Stimulated activated CD4-positive, alpha-beta T cell treated with anti-CD3 and anti-CD28 coated beads, TNF-alpha, amount 100 ng/mL, for 1 hour (primary cell): ENCODE measurements at regions not wholly inside any gene's neighbourhood (a gene's known extent, or its start where the extent isn't known, plus 50 kb on each side); places are given as distances from the start of the nearest gene placed in this dataset.
"Not testable (repeated sequence)": the region's sequence is repeated elsewhere in the genome, so short reads cannot be mapped to it uniquely, and the experiment has no call there.

Source experiments
- DNase-seq, 3 donors: peaks; one replicate each; pipeline ENCODE4 v3.0.0-alpha.2; 2020; ENCODE audit warnings: low read depth in 3 of 3, low spot score in 1 of 3

DNA sequence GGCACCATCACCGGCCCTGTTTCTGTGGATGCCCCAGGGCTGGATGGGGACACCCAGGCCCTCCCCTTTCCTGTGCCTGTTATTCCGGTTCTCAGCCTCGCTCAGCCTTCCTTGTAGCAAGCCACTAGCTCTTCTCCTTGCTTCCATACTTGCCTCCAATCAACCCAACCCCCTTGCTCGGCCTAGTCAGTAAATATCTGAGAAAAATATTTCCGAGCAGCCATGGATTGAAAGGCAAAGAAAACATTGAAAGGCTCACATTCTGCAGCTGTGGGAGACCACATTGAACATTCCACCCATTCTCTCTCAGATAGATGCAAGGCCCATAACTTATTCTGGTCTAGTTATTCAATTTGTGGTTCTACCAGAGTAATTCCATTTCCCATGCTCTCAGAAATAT is 114.9 kb downstream of the SPP2 start:
- DNase-seq: no peak

DNA sequence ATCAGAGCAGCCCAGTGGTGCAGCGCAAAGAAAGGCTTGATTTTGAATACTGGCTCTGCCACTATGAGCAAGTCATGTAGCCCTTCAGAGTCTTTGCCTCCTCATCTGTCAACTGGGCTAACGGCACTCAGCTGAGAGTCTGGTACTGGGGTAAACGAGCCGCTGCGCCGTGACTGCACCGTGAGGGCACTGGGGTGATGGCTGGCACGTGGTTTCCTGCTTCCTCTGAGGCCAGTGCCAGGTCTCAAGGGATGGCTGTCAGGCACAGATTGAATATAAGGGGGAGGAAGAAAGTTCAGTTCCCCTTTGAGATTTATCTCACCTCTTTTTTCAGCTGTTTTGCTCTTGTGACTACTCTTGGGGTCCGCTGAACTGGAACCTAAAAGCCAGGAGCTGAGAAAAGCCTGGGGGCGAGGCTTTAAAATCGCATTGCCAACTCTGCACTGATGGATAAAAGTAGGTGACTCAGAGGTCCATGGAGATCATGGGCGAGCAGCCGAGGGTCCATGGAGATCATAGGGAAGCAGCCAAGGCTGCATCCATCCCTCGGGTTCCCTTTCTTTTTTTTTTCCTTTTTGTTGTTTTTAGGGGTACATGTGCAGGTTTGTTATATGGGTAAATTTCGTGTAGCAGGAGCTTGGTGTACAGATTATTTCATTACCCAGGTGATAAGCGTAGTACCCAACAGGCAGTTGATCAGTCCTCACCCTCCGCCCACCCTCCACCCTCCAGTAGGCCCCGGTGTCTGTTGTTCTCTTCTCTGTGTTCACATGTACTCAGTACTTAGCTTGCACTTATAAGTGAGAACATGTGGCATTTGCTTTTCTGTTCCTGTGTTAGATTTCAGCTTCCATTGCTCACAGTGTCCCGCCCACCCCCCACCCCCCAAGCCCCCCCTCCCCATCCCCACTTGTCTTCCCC is 114.3 kb downstream of the SPP2 start:
- DNase-seq: peak in 1 of 3 donors; percentile 21

DNA sequence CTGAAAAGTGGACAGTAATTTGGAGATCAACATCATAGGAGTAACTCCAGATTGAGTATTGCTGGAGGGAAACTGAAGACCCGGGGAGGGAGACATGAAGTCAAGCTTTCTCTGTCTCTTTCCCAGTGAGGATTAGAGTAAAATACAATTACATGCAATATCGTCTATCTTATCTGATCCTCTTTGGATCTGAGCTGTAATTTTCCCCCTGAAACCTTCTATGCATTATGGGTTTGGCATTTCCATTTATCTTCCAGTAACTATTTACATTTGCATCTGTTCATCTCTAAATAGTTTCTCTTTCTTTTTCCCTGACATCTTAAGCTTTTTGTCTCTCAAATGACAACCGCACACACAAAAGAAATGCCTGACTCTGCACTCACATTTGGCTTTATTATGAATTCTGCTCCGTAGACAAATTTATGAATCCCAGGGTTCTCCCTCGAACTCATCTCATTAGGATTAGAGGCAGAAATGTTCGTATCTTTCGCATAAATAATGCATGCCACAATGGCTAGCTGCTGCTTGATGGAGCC is 113.1 kb downstream of the SPP2 start:
- no peak for DNase-seq

DNA sequence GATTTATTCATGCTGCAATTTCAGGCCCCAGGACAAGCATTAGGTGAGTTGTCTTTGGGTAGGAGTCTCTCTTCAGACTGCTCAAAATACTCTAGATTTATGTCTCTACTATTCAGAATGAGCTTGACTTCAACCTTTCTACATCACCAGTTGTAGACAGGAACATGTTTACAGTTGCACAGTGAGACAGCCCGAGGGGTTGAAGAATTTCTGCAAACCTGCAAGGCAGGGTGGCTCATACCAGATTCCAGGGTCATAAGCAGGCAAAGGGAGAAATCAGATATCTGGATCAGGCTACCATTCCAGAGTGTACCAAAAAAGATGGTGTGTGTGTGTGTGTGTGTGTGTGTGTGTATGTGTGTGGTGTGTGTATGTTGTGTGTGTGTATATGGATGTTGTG is 112.4 kb downstream of the SPP2 start:
- DNase-seq: no peak

DNA sequence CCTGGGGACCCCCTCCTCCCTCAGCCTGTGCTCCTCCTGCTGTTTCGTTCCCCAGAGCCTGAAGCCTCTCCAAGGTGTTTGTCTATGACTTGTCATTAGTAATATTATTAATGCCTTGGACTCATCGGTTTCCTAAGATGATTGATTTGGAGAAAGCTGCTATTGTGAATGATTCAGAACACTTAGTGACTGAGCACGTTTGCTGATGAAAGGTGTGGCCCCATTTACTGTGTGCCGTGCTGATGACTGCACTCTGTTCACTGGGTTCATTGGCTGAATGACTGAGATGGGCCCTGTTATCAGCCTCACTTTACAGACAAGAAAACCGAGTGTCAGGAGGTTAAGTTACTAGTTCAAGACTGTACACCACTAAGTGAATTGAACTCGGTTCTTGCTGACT is 111.4 kb downstream of the SPP2 start:
- DNase-seq: no peak

DNA sequence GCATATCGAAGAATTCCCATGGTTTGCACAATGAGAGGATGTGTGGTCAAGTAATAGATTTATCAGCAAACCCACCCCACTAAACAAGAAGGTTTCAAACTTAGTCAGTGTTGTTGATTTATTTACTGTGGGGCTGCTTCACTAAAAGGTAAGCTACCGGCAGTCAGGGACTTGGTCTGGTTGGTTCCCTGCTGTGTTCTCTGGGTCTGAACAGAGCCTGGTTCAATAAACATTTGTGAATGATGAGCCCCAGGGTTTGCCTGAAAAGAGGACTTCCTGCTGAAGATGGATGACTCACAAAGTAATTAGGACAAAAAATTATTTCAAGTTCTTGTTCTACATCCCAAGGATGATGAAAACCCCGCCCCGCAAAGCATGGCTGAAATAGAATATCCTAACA is 108.3 kb downstream of the SPP2 start:
- DNase-seq: no peak

DNA sequence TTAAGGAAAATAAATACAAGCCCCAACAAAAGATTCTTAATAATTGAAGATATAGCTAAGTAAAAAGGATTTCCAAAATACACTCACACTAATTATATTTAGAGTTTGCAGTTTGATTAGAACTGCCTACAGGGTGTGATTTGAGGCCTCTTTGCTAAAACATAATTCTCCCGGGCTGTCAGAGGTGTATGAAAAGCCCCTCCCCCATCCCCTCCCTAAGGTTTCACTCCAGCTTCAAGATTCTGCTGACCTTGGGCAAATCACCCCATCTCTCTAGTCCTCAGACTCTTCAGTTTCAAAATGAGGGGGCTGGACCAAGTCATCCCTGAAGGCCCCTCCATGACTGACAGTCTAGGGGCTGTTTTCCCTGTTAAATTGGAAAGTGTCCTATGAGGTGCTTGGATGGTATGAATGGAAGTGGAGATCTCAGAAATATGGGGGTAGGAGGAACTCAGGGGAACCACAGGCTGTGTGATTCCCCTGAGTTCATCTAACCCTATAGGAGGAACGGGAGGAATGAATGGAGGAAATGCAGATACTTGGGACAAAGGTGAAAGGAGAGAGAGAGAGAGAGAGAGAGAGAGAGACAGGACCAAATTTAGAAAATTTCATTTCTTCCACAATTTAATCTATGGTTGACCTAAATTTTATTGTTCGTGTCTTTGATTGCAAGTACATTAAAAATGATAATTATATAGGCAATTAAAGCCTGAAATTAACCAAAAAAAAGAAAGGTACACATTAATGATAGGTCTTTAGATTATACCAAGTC is 107.5 kb downstream of the SPP2 start:
- DNase-seq: no peak

DNA sequence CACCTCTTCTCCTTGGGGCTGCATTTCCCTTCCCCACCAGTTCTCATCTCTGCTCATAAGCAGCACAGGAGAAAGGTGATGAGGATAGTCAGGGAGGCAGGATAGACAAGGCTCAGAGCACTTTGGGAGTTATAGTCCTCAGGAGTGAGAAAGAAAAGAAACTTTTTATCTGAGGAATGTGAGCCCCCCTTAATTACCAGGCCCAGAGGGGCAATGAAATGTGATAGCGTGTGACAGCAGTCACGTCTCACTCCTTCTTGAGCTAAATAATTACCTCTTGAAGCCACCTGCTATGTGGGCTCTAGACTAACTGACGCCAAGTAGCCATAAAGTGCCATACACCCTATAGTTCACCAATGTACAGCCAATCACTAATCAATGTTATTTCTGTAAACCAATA is 105.8 kb downstream of the SPP2 start:
- no peak for DNase-seq

DNA sequence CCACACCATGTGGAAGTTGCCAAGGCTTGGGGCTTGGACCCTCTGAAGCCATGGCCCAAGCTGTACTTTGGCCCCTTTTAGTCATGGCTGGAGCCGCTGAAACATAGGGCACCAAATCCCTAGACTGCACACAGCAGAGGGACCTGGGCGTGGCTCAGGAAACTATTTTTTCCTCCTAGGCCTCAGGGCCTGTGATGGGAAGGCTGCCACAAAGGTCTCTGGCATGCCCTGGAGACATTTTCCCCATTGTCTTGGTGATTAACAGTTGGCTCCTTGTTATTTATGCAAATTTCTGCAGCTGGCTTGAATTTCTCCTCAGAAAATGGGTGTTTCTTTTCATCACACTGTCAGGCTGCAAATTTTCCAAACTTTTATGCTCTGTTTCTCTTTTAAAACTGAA is 102.3 kb downstream of the SPP2 start:
- DNase-seq: not testable (repeated sequence)

DNA sequence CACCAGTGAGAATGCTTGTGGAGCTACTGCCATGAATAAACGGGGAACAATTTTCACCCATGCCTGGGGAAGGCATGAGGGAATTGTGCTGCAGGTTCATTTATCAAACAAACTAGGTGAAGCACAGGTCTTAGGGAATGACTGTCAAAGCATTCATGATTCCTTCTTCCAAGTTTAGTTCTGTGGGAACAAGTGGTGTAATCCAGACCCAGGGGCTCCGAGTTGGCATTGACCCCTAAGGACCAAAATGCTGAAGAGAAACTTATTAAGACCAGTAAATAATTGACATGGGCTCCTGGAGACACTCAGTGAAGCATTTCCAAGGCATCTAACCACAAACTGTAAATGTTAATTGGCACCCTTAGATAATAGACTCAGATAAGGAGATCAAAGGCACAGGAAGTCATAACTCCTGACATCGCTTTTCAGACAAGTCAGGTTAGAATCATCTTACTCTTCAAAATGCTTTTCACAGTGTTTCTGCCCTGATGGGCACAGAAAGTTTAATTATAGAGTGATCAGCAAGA is 96.9 kb downstream of the SPP2 start:
- DNase-seq: no peak

DNA sequence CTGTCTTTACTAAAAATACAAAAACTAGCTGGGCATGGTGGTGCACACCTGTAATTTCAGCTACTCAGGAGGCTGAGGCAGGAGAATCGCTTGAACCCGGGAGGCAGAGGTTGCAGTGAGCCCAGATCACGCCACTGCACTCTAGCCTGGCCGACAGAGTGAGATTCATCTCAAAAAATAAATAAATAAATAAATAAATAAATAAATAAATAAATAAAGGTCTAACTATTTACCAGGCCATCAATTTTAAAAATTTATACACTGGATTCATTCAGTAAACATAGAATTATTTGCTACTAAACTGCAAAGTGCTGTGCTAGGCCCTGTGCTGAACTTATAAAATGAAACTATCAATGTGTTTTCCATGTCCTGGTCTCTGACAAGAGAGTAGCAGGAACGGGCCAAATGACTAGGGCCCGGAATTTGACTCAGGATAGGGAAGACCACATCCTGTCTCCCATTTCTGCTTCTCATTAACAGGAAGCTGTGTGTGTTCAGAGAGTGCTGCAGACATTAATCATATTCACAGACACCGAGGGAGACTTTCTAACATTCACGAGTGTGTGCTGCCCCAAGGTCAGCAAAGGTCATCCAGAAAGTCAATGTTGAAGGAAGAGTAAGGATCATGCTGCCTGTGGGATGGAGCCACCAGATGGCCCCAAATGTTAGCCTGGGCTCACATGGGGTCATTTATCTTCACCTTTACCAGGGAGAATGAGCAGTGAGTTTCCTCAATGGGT is 95.8 kb downstream of the SPP2 start:
- DNase-seq: no peak

DNA sequence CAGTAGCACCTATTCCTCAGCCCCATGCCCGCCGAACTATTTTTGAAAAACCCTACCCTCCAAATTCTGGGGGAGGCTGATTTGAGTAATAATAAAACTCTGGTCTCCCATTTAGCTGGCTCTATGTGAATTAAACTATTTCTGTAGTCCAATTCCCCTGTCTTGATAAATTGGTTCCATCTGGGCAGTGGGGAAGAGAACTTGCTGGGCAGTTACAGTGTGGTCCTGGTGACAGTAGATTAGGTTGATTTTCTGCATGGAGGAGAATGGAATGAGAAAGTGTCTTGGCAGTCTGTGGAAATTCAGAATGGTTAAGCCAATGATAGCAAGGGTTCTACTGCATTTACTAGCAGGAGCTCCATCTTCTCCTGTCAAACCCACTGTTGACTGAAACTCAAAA is 95.0 kb downstream of the SPP2 start:
- DNase-seq: no peak

DNA sequence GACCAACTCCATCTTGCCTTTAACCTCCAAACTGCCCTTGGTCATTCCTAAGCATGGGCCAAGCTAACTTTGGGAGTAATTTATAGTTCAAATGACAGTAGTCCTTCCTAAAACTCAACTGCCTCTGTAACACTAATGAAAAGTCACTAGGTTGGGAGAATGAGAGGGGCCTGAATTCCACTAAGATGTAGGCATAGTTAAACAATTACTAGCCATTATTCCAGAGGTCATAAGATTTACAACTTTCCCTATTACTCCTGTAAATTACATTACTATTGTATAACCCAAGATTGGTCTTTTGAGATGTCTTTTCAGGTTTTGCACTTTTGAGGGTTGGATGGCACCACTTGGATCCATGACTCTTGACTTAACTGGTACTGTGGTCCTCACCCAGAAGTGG is 94.6 kb downstream of the SPP2 start:
- DNase-seq: no peak

DNA sequence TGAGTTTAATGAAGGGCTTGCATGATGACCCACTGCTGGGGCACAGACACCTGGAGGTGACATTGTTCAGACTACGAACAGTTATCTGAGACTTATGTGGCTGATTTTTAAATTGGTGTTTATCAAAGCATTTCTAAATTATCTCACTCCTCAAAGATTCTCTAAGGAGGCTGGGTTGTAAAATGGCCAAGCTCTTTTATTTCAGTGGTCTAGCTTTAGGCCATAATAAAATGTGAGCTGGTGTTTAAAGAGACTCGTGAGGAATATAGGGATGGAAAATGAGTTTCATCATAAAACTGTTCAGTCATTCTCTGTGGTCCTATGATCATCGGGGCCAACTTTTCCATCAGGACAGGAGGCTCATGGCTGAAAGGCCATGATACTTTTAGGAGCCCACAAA is 93.4 kb downstream of the SPP2 start:
- no peak for DNase-seq

DNA sequence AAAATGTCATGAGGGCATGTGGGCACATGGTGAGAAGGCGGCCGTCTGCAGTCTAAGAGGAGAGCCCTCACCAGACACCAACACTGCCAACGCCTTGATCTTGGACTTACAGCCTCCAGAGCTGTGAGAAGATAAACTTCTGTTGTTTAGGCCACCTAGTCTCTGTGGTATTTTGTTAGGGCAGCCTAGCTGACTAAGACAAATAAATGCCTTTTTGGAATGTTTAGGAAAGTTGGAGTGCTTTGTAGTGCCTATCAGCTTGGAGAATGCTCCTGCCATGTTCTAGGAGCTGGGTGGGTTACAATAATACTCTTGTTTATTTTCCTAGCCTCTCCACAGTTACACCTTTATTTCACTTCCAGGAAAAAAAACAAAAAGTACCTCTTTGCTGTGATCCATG is 92.0 kb downstream of the SPP2 start:
- no peak for DNase-seq

DNA sequence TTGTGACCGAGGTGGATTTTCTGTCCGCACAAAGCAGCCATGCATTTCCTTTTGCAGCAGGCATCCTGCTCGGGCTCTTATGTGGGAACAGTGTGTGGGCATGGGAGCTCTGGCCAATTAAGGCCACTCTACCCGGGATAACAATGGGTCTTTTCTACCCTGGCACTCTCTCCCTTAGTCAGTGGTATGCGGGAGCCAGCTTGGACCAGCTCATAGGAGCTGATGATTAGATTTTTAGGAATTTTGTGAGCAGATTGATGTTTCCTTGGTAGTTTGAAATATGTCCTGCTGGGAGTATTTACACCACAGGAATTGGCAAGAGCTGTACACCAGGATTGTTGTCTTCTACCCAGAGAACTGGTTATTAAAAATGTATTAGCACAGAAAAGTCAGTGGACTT is 89.3 kb downstream of the SPP2 start:
- no peak for DNase-seq

DNA sequence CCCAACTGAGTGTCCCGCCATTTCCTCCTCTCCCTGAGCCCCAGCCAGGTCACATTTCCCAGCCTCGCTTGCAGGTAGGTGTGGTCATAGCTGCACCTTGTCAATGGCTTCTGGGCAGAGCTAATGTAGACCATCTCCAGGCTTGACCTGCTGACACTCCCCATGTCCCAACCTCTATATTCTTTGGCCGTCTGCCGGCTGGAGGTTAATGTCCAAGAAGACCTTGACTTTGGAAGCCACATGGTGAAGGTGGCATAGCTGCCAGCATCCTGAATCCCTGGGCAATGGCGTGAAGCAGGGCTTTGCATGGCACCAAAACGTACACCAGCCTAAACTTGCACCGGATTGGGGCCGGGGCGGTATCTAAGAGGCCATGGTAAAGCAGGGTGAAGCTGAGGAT is 88.3 kb downstream of the SPP2 start:
- DNase-seq: no peak

DNA sequence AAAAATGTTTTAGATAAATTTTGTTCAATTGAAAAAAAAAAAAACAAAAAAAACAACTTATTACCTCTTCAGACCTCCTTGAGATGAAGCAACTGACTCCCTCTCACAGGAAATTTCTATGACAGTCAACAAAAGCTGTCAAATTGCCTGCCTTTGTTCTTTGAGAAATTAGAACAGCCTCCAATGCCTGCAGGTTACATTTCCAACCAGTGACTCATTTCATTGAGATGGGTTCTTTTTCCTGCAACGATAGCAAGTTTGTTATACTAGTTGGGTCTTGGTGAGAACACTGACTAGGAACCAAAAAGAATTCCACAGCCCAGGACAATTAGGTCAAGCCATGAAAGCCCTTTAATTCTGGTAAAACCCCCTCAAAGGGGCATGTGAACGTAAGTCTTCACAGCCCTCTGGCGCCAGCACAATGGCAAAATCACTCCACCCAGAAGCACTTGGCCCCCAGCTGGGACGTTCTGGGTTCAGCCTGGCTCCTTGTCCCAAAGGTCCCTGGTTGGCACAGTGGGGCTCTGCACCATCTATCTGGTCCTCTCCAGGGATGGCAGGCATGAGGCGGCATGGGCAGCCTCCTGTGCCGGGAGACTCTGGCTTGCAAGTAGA is 87.0 kb downstream of the SPP2 start:
- DNase-seq: no peak

DNA sequence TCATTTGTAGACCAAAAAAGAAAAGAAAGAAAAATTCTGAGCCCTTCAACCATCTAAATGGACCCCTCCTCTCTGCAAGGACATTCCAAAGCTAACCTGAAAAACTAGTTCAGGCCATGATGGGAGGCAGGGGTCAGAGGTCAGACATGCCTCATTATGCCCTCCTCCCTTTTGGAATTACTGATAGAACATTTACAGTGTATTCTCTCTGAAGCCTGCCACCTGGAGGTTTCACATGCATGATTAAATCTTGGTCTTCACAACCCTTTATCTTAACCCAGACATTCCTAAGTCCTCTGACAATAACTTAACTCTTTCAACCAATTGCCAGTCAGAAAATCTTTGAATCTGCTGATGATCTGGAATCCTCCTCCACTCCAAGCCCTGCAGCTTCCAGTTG is 86.0 kb downstream of the SPP2 start:
- no peak for DNase-seq

DNA sequence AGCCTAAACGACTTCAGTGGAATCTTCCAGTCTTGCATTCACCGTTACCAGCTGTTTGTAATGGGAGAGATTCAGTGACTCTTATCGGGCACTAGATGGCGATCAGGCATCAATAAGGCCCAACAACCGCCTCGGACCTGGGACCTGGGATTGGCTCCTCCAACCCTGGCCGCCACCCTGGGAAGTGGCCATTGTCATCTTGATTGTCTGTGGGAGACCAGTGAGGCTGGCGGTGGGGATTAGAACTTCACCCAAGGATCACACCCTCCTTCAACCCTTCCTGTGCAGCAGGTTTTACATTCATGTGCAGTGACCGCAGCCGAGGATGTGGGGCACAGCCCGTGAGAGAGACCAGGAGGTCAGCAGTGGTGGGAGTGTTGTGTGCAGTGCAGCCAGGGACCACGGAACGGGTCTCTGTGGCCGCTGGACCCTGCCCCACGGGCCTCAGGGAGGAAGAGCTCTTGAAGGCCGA is 85.3 kb downstream of the SPP2 start:
- peak in 2 of 3 donors; percentile 12 to 15 for DNase-seq

DNA sequence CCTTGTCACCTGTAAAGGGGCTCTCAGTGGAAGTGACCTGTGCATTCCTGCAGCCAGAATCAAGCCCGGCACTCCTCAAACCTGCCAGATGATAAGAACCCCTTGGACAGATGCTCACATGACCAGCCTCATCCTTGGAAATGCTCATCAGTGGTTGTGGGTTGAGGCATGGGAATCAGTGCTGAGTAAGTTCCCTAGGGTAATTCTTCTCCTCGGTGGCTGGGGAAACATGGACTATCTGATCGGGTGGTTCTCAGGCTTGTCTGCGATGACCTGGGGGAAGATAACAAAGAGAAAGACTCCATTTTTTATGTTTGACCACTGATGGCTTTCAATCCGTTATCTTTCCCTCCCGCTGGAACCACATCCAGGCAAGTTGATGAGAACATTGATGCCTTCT is 84.0 kb downstream of the SPP2 start:
- no peak for DNase-seq
